ENCODE measurements at regions not wholly inside any gene's neighbourhood (a gene's known extent, or its start where the extent isn't known, plus 50 kb on each side); places are given as distances from the start of the nearest gene placed in this dataset.

DNA sequence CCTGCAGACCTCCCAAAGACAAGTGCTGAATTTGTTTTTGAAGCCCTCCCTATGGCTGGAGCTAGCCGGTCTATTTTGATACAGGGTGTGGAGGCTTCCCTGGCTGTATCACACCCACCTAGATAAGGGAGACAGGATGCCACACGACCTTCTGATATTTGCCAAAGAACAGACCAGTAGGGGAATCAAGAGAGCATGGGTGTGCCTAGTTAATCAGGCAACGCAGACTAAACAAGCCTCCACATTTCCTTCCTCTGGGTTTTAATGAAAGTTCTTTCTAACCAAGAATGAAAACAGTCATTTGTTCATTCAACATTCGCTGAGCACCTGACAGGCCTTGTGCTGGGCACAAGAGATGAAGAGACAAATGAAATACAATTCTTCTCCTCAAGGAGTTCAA, 446.8 kb downstream of the PLPP3 start:
- POLR2A ChIA-PET (ENCODE audit: unreplicated experiment), result no interaction called here
- no peaks in the 10 kb centered on the region for H3K9me3 ChIP-seq (ENCODE audit: low read length)
- no peak overlapping the region for H3K27ac ChIP-seq (ENCODE audit: low read length)
- no peak for TF ChIP-seq EZH2phosphoT487 (IDR thresholded peaks at IDR 0.05; ENCODE audit: borderline replicate concordance, low read length)
- H2AFZ ChIP-seq (ENCODE audit: low read length), result no peak overlapping the region
- 0 out of 2 replicates have a peak, but pooled peaks cover 3% of the 10 kb centered on the region for H3K4me1 ChIP-seq (ENCODE audit: insufficient read depth, low read length)
- no TSS peak for BruUV-seq (replicated peaks)
- no peaks in the 10 kb centered on the region for H3K36me3 ChIP-seq (ENCODE audit: low read depth, low read length)
- intact Hi-C loops (cut with micrococcal nuclease), result no loop called here
- H3K4me3 ChIP-seq (ENCODE audit: low read length), result no peak overlapping the region
- CTCF ChIA-PET, result no interaction called here
- H3K9me2 ChIP-seq (replicated peaks; ENCODE audit: low read length), result no peaks in the 10 kb centered on the region
- ATAC-seq, result no peak
- H3K9ac ChIP-seq (ENCODE audit: low read length), result no peak overlapping the region
- H3K27me3 ChIP-seq (ENCODE audit: low read length), result no peaks in the 10 kb centered on the region
- no peak for DNase-seq
- H3F3A ChIP-seq (ENCODE audit: low read length, unreplicated experiment), result no peaks in the 10 kb centered on the region
- no peaks in the 10 kb centered on the region for H3K79me2 ChIP-seq (ENCODE audit: low read length)
- H3K4me2 ChIP-seq (ENCODE audit: low read length), result no peak overlapping the region
- no peaks in the 10 kb centered on the region for H4K20me1 ChIP-seq (ENCODE audit: low read length)

DNA sequence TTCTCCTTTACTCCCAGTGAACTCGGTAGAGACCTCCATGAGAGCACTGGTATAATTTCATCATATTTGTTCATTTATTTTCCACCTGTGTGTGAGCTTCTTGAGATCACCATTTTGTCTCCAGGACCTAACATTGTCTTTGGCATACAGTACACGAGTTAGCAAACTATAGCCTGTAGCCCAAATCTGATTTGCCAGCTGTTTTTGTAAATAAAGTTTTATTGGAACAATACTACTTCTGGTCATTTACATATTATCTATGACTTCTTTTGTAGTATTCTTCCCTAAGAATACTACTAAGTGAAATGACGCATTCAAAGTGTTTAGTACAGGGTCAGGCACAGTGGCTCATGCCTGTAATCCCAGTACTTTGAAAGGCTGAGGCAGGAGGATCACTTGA, 449.5 kb downstream of the PLPP3 start:
- Histone ChIP-seq H4K20me1 (ENCODE audit: low read length) (no peaks in the 10 kb centered on the region), H3K79me2 (ENCODE audit: low read length) (no peaks in the 10 kb centered on the region), H3K27ac (ENCODE audit: low read length) (no peak overlapping the region), H3K27me3 (ENCODE audit: low read length) (no peaks in the 10 kb centered on the region), H3K36me3 (ENCODE audit: low read depth, low read length) (no peaks in the 10 kb centered on the region), H3K4me2 (ENCODE audit: low read length) (no peak overlapping the region), H3K9ac (ENCODE audit: low read length) (no peak overlapping the region), H2AFZ (ENCODE audit: low read length) (no peak overlapping the region), H3K4me3 (ENCODE audit: low read length) (no peak overlapping the region), H3K9me3 (ENCODE audit: low read length) (no peaks in the 10 kb centered on the region), H3K9me2 (replicated peaks; ENCODE audit: low read length) (no peaks in the 10 kb centered on the region), H3F3A (ENCODE audit: low read length, unreplicated experiment) (no peaks in the 10 kb centered on the region), H3K4me1 (ENCODE audit: insufficient read depth, low read length) (peaks cover 9% of the 10 kb centered on the region)
- intact Hi-C loops (cut with micrococcal nuclease), result no loop called here
- CTCF ChIA-PET, result no interaction called here
- POLR2A ChIA-PET (ENCODE audit: unreplicated experiment), result no interaction called here
- DNase-seq (no peak), ATAC-seq (no peak)
- no TSS peak for BruUV-seq (replicated peaks)
- TF ChIP-seq EZH2phosphoT487 (IDR thresholded peaks at IDR 0.05; ENCODE audit: borderline replicate concordance, low read length), result no peak
- TF ChIP-seq, protein P1, sequence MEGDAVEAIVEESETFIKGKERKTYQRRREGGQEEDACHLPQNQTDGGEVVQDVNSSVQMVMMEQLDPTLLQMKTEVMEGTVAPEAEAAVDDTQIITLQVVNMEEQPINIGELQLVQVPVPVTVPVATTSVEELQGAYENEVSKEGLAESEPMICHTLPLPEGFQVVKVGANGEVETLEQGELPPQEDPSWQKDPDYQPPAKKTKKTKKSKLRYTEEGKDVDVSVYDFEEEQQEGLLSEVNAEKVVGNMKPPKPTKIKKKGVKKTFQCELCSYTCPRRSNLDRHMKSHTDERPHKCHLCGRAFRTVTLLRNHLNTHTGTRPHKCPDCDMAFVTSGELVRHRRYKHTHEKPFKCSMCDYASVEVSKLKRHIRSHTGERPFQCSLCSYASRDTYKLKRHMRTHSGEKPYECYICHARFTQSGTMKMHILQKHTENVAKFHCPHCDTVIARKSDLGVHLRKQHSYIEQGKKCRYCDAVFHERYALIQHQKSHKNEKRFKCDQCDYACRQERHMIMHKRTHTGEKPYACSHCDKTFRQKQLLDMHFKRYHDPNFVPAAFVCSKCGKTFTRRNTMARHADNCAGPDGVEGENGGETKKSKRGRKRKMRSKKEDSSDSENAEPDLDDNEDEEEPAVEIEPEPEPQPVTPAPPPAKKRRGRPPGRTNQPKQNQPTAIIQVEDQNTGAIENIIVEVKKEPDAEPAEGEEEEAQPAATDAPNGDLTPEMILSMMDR (conservative IDR thresholded peaks at IDR 0.05; ENCODE audit: low read depth, low read length), result no peak
- no peak for TF ChIP-seq EZH2 (IDR thresholded peaks at IDR 0.05; ENCODE audit: low read length, unreplicated experiment)

DNA sequence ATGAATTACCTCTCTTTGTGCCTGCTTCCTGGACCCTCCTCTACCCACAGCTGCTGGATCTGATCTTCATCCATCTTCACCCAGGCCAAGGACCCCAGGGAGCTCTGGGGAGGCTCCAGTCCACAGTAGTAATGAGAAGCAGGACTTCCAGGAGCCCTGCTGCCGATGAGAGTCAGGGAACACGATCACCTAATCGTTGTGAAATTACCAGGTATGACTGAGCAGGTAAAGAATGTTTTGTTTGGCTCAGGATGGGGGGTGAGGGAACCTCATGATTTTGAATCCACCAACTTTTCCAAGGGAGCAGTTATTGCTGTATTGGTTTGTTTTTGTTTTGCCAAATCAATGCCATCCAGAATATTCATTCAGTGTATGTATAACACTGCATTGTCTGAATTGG, 454.0 kb downstream of the PLPP3 start:
- Histone ChIP-seq H3K36me3 (ENCODE audit: low read depth, low read length) (no peaks in the 10 kb centered on the region), H4K20me1 (ENCODE audit: low read length) (no peaks in the 10 kb centered on the region), H3K9ac (ENCODE audit: low read length) (no peak overlapping the region), H3K4me3 (ENCODE audit: low read length) (no peak overlapping the region), H3F3A (ENCODE audit: low read length, unreplicated experiment) (no peaks in the 10 kb centered on the region), H2AFZ (ENCODE audit: low read length) (peak overlapping the region; percentile 45), H3K27me3 (ENCODE audit: low read length) (no peaks in the 10 kb centered on the region), H3K4me1 (ENCODE audit: insufficient read depth, low read length) (peaks cover 12% of the 10 kb centered on the region), H3K9me2 (replicated peaks; ENCODE audit: low read length) (no peaks in the 10 kb centered on the region), H3K9me3 (ENCODE audit: low read length) (no peaks in the 10 kb centered on the region), H3K4me2 (ENCODE audit: low read length) (peak overlapping the region; percentile 10; the same call in 1 of the 2 replicates), H3K27ac (ENCODE audit: low read length) (no peak overlapping the region), H3K79me2 (ENCODE audit: low read length) (no peaks in the 10 kb centered on the region)
- TF ChIP-seq EZH2phosphoT487 (IDR thresholded peaks at IDR 0.05; ENCODE audit: borderline replicate concordance, low read length) (no peak), EZH2 (IDR thresholded peaks at IDR 0.05; ENCODE audit: low read length, unreplicated experiment) (no peak)
- TF ChIP-seq, protein P1 (conservative IDR thresholded peaks at IDR 0.05; ENCODE audit: low read depth, low read length), result no peak
- peak; percentile 66 for DNase-seq
- ATAC-seq, result no peak
- POLR2A ChIA-PET (ENCODE audit: unreplicated experiment), result no interaction called here
- no TSS peak for BruUV-seq (replicated peaks)
- CTCF ChIA-PET, result no interaction called here
- intact Hi-C loops (cut with micrococcal nuclease), result no loop called here
